GM23248 (cell line): ENCODE measurements at regions not wholly inside any gene's neighbourhood (a gene's known extent, or its start where the extent isn't known, plus 50 kb on each side); places are given as distances from the start of the nearest gene placed in this dataset.

ENCODE experiments used
- EZH2 ChIP-seq: fragments of 200-600 bp; sonication (generic); IDR thresholded peaks from 2 replicates; pipeline ENCODE4 v1.6.1; 2018; ENCODE audit warnings: antibody characterized with exemption, mild to moderate bottlenecking; ENCODE audit not compliant: insufficient read depth, poor library complexity, severe bottlenecking
- EZH2phosphoT487 ChIP-seq: fragments of 200-600 bp; sonication (generic); IDR thresholded peaks from 2 replicates; pipeline ENCODE4 v1.6.1; 2018; ENCODE audit warnings: antibody characterized with exemption, moderate library complexity, mild to moderate bottlenecking, low read depth; ENCODE audit not compliant: insufficient read depth

DNA sequence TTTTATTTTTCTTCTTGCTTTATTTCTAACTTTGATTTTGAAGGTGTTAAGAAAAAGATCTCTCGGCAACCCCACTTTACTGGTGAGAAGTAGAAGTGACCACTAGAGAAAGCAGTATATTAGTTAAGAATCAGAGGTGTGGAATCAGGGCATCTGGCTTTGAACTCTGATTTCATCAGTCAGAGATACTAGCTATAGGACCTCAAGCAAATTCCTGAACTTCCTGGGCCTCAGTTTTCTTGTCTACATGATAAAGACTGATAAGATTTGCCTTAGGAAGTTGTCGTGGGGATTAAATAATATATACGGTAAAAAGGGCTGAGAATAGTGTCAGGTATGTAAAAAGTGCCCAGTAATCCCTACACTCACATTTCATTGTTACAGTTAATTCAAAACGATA lies 440.3 kb upstream of the CRIM1 start:
- TF ChIP-seq EZH2 (no peak), EZH2phosphoT487 (no peak)
